Loucy (cell line): ENCODE measurements at regions not wholly inside any gene's neighbourhood (a gene's known extent, or its start where the extent isn't known, plus 50 kb on each side); places are given as distances from the start of the nearest gene placed in this dataset.

Source experiments
- H2AFZ ChIP-seq: fragments of 200-600 bp; sonication (generic); 2 replicates; pipeline ENCODE4 v1.6.0; 2016; ENCODE audit warnings: antibody characterized with exemption, mild to moderate bottlenecking, low read length, moderate library complexity
- H3F3A ChIP-seq: fragments of 200-600 bp; 2 replicates; pipeline ENCODE4 v1.6.0; 2016; ENCODE audit warnings: antibody characterized with exemption, low read depth, mild to moderate bottlenecking
- H3K27me3 ChIP-seq: fragments of 200-600 bp; sonication (generic); 2 replicates; pipeline ENCODE4 v1.6.1; 2014; ENCODE audit warnings: low read length, mild to moderate bottlenecking; ENCODE audit not compliant: insufficient read depth, poor library complexity, severe bottlenecking
- H3K36me3 ChIP-seq: fragments of 200-600 bp; sonication (generic); 2 replicates; pipeline ENCODE4 v1.6.1; 2016; ENCODE audit warnings: low read length; ENCODE audit not compliant: insufficient read depth
- H3K4me1 ChIP-seq: fragments of 200-600 bp; sonication (generic); 2 replicates; pipeline ENCODE4 v1.5.1; 2014; ENCODE audit warnings: low read length, mild to moderate bottlenecking; ENCODE audit not compliant: insufficient read depth, poor library complexity, severe bottlenecking
- H3K4me2 ChIP-seq: fragments of 200-600 bp; sonication (generic); 2 replicates; pipeline ENCODE4 v1.6.0; 2014; ENCODE audit warnings: antibody characterized with exemption, low read length, low read depth, mild to moderate bottlenecking; ENCODE audit not compliant: poor library complexity, severe bottlenecking
- H3K4me3 ChIP-seq: fragments of 200-600 bp; sonication (generic); 2 replicates; pipeline ENCODE4 v1.5.1; 2014; ENCODE audit warnings: low read length, mild to moderate bottlenecking, mixed read lengths; ENCODE audit not compliant: poor library complexity, severe bottlenecking
- H3K79me2 ChIP-seq: fragments of 200-600 bp; sonication (generic); 2 replicates; pipeline ENCODE4 v1.6.1; 2014; ENCODE audit warnings: low read length; ENCODE audit not compliant: insufficient read depth
- H3K9ac ChIP-seq: fragments of 200-600 bp; sonication (generic); 2 replicates; pipeline ENCODE4 v1.6.0; 2014; ENCODE audit warnings: mild to moderate bottlenecking, low read depth, low read length, moderate library complexity; ENCODE audit not compliant: poor library complexity, severe bottlenecking
- H3K9me2 ChIP-seq: fragments of 200-600 bp; sonication (generic); replicated peaks from 2 replicates; pipeline ENCODE4 v1.6.1; 2016; ENCODE audit warnings: low read depth, low read length, mixed read lengths
- H3K9me3 ChIP-seq: fragments of 200-600 bp; sonication (generic); 2 replicates; pipeline ENCODE4 v1.6.1; 2014; ENCODE audit warnings: mild to moderate bottlenecking, antibody characterized with exemption, low read length, low read depth; ENCODE audit not compliant: insufficient read depth
- H4K20me1 ChIP-seq: fragments of 200-600 bp; sonication (generic); 2 replicates; pipeline ENCODE4 v1.6.0; 2014; ENCODE audit warnings: antibody characterized with exemption, low read length, mild to moderate bottlenecking; ENCODE audit not compliant: insufficient read depth, poor library complexity, severe bottlenecking
- EZH2phosphoT487 ChIP-seq: fragments of 200-600 bp; IDR thresholded peaks from 2 replicates; pipeline ENCODE4 v1.6.1; 2018; ENCODE audit warnings: antibody characterized with exemption, mild to moderate bottlenecking, moderate library complexity, borderline replicate concordance
- TF ChIP-seq, protein P1 (sequence below): fragments of 200-600 bp; sonication (generic); conservative IDR thresholded peaks from 2 replicates; pipeline ENCODE4 v1.5.1; 2014; ENCODE audit warnings: mild to moderate bottlenecking, antibody characterized with exemption, low read length

- Histone ChIP-seq H3F3A (no peaks in the 10 kb centered on the region), H3K79me2 (no peaks in the 10 kb centered on the region), H3K4me3 (no peak overlapping the region), H4K20me1 (no peaks in the 10 kb centered on the region), H3K27me3 (no peaks in the 10 kb centered on the region), H2AFZ (no peak overlapping the region), H3K9me3 (no peaks in the 10 kb centered on the region; the same call in 1 of the 2 replicates), H3K4me1 (no peaks in the 10 kb centered on the region), H3K36me3 (no peaks in the 10 kb centered on the region), H3K9ac (no peak overlapping the region), H3K9me2 (no peaks in the 10 kb centered on the region), H3K4me2 (no peak overlapping the region)
- TF ChIP-seq, protein P1, sequence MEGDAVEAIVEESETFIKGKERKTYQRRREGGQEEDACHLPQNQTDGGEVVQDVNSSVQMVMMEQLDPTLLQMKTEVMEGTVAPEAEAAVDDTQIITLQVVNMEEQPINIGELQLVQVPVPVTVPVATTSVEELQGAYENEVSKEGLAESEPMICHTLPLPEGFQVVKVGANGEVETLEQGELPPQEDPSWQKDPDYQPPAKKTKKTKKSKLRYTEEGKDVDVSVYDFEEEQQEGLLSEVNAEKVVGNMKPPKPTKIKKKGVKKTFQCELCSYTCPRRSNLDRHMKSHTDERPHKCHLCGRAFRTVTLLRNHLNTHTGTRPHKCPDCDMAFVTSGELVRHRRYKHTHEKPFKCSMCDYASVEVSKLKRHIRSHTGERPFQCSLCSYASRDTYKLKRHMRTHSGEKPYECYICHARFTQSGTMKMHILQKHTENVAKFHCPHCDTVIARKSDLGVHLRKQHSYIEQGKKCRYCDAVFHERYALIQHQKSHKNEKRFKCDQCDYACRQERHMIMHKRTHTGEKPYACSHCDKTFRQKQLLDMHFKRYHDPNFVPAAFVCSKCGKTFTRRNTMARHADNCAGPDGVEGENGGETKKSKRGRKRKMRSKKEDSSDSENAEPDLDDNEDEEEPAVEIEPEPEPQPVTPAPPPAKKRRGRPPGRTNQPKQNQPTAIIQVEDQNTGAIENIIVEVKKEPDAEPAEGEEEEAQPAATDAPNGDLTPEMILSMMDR = no peak
- TF ChIP-seq EZH2phosphoT487 = no peak
Observed at GRCh38 chr9:17846948-17847655, 268.2 kb downstream of the SH3GL2 start.

GRCh38 chr9:17847908-17848307, 269.0 kb downstream of the SH3GL2 start:
- Histone ChIP-seq H3F3A (no peaks in the 10 kb centered on the region), H3K9me2 (no peaks in the 10 kb centered on the region), H4K20me1 (no peaks in the 10 kb centered on the region), H2AFZ (no peak overlapping the region), H3K9me3 (no peaks in the 10 kb centered on the region; the same call in 1 of the 2 replicates), H3K4me2 (no peak overlapping the region), H3K4me3 (no peak overlapping the region), H3K4me1 (no peaks in the 10 kb centered on the region), H3K36me3 (no peaks in the 10 kb centered on the region), H3K9ac (no peak overlapping the region), H3K27me3 (no peaks in the 10 kb centered on the region), H3K79me2 (no peaks in the 10 kb centered on the region)
- TF ChIP-seq, protein P1 = no peak

DNA sequence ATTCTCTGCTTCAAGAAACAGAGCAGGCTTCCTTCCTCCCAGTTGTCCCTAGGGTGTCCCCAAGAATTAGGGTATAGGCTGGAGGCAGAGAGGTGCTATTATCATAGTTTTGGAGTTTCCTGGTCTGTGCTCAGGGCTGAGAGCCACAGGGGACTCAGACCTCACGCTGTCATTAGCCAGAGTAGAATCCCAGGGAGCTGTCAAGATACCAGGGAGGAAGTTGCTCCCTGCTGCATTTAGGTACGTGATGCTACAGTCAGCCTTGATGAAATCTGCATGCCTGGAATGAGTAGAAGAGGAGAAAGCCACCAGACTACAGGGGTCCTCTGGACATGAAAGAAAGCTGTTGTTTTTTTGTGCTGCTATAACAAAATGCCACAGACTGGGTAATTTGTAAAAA, 273.2 kb downstream of the SH3GL2 start:
- H3K9me3 ChIP-seq = no peaks in the 10 kb centered on the region
- H3K79me2 ChIP-seq = no peaks in the 10 kb centered on the region

More for the DNA sequence above, 273.2 kb downstream of the SH3GL2 start:
- Histone ChIP-seq H3F3A (no peaks in the 10 kb centered on the region), H3K27me3 (no peaks in the 10 kb centered on the region), H2AFZ (no peak overlapping the region), H4K20me1 (no peaks in the 10 kb centered on the region), H3K9me2 (no peaks in the 10 kb centered on the region), H3K36me3 (no peaks in the 10 kb centered on the region), H3K9ac (no peak overlapping the region), H3K4me3 (no peak overlapping the region), H3K4me1 (no peaks in the 10 kb centered on the region), H3K4me2 (no peak overlapping the region)
- TF ChIP-seq, protein P1 = no peak
- TF ChIP-seq EZH2phosphoT487 = no peak
